K562 (cell line): ENCODE measurements at regions not wholly inside any gene's neighbourhood (a gene's known extent, or its start where the extent isn't known, plus 50 kb on each side); places are given as distances from the start of the nearest gene placed in this dataset.

Source experiments
- ATAC-seq: fragments of 200-7000 bp; cut with Tn5 transposase; 3 replicates; pipeline ENCODE4 v1.9.1; 2020; ENCODE audit warnings: moderate library complexity
- BruUV-seq: library from RNA; stranded (reverse); fragments of 400-500 nt; replicated peaks from 2 replicates; lab custom pipeline; 2021; lab: Mats Ljungman, UMichigan
- CTCF ChIA-PET: fragments of 300-600 bp; formaldehyde crosslinking; extraction: SDS; loops from one replicate; lab custom pipeline; 2021; ENCODE audit warnings: low intra/inter-chr PET ratio; lab: Yijun Ruan, JAX
- POLR2A ChIA-PET: fragments of 300-600, 350-650 bp; sonication (Branson Sonifier 250); formaldehyde crosslinking; extraction: SDS; loops from one replicate; lab custom pipeline; 2021; ENCODE audit warnings: antibody characterized with exemption, inconsistent platforms; lab: Yijun Ruan, JAX
- DNase-seq, 4 experiments: peaks; one replicate each; pipeline versions ENCODE4 v3.0.0 to v3.0.0-alpha.2; 2011 to 2018; ENCODE audit warnings: low spot score in 3 of 4, mixed read lengths in 3 of 4; ENCODE audit errors: extremely low read depth in 1 of 4
- FAIRE-seq: peaks from 2 replicates; lab custom pipeline; 2011; peaks lifted over from hg19 to GRCh38; lab: Jason Lieb, UNC
- H2AFZ ChIP-seq: 2 replicates; pipeline ENCODE4 v1.6.0; 2011; ENCODE audit warnings: low read depth, low read length, control low read depth, inconsistent platforms
- H3K27ac ChIP-seq: fragments of 200-600 bp; 3 replicates; pipeline ENCODE4 v1.8.0; 2011; ENCODE audit warnings: low read depth, mild to moderate bottlenecking, control low read depth, inconsistent platforms, low read length, moderate library complexity, mixed read lengths; ENCODE audit errors: extremely low read depth
- H3K27me3 ChIP-seq, 2 experiments: fragments of 300-600 bp in 1 of 2; 2 replicates in 1 of 2; 3 replicates in 1 of 2; pipeline versions ENCODE4 v1.6.0 to v1.8.0; 2011; ENCODE audit warnings: inconsistent platforms in 2 of 2, low read length in 2 of 2, mild to moderate bottlenecking in 1 of 2, mixed read lengths in 1 of 2, moderate library complexity in 1 of 2; ENCODE audit not compliant: control insufficient read depth in 2 of 2, insufficient read depth in 2 of 2
- H3K36me3 ChIP-seq: fragments of 300-600 bp; 3 replicates; pipeline ENCODE4 v1.8.0; 2011; ENCODE audit warnings: mild to moderate bottlenecking, low read length, inconsistent platforms; ENCODE audit not compliant: control insufficient read depth, insufficient read depth
- H3K4me1 ChIP-seq, 2 experiments: fragments of 200-600 bp in 1 of 2; replicated peaks in 1 of 2; 2 replicates in 1 of 2; 3 replicates in 1 of 2; pipeline versions ENCODE4 v1.5.1 to v1.8.0; 2011; ENCODE audit warnings: inconsistent platforms in 2 of 2, low read length in 2 of 2, mild to moderate bottlenecking in 1 of 2, mixed read lengths in 1 of 2, moderate library complexity in 1 of 2; ENCODE audit not compliant: control insufficient read depth in 2 of 2, insufficient read depth in 2 of 2
- H3K4me2 ChIP-seq: 2 replicates; pipeline ENCODE4 v1.6.1; 2011; ENCODE audit warnings: low read length, control low read depth, inconsistent platforms, mixed read lengths; ENCODE audit not compliant: insufficient read depth
- H3K4me3 ChIP-seq: fragments of 200-600 bp; sonication (generic), shearing (Covaris generic); 2 replicates; pipeline ENCODE4 v1.5.1; 2016; ENCODE audit warnings: control low read depth, inconsistent platforms
- H3K79me2 ChIP-seq: fragments of 200-600 bp; 3 replicates; pipeline ENCODE4 v1.8.0; 2011; ENCODE audit warnings: low read length, inconsistent platforms; ENCODE audit not compliant: control insufficient read depth, insufficient read depth
- H3K9ac ChIP-seq, 2 experiments: 2 replicates each; pipeline versions ENCODE4 v1.6.0 to v1.6.1; 2011; ENCODE audit warnings: low read depth in 2 of 2, low read length in 2 of 2, control low read depth in 1 of 2, inconsistent platforms in 1 of 2, mild to moderate bottlenecking in 1 of 2, mixed read lengths in 1 of 2; ENCODE audit not compliant: insufficient read depth in 1 of 2
- H3K9me1 ChIP-seq: one replicate; pipeline ENCODE4 v1.6.0; 2011; ENCODE audit warnings: inconsistent platforms, mild to moderate bottlenecking, low read length, moderate library complexity; ENCODE audit not compliant: control insufficient read depth, insufficient read depth
- H3K9me3 ChIP-seq: replicated peaks from 2 replicates; pipeline ENCODE4 v1.5.1; 2011; ENCODE audit warnings: low read depth, low read length, inconsistent platforms; ENCODE audit not compliant: control insufficient read depth, insufficient read depth
- H4K20me1 ChIP-seq: replicated peaks from 2 replicates; pipeline ENCODE4 v1.6.1; 2011; ENCODE audit warnings: low read length, inconsistent platforms, mixed read lengths; ENCODE audit not compliant: control insufficient read depth, insufficient read depth
- NR2C1 ChIP-seq, 2 experiments: fragments of 450-650 bp; IDR thresholded peaks; 2 replicates each; pipeline ENCODE4 v1.6.1; 2017; ENCODE audit warnings: mild to moderate bottlenecking in 2 of 2, antibody characterized with exemption in 1 of 2, inconsistent platforms in 1 of 2, missing compliant biosample characterization in 1 of 2, missing genetic modification characterization in 1 of 2
- RBBP5 ChIP-seq: fragments of 200-600 bp; sonication (generic); IDR thresholded peaks from 2 replicates; pipeline ENCODE4 v1.6.1; 2012; ENCODE audit warnings: borderline replicate concordance, mild to moderate bottlenecking, low read length, control low read depth, inconsistent platforms; ENCODE audit not compliant: insufficient read depth, poor library complexity, severe bottlenecking
- RBM14 ChIP-seq: fragments of 200-400 bp; formaldehyde crosslinking; IDR thresholded peaks from 2 replicates; pipeline ENCODE4 v1.6.1; 2018; ENCODE audit warnings: low read depth, mild to moderate bottlenecking, low read length, moderate library complexity, borderline replicate concordance; ENCODE audit not compliant: insufficient read depth
- SMAD4 ChIP-seq: fragments of 250-450 bp; sonication (Bioruptor Pico); conservative IDR thresholded peaks from 2 replicates; pipeline ENCODE4 v1.8.0; 2021; ENCODE audit warnings: inconsistent platforms, mild to moderate bottlenecking, moderate library complexity
- ZNF184 ChIP-seq: sonication (generic); formaldehyde crosslinking; IDR thresholded peaks from 2 replicates; pipeline ENCODE4 v1.5.0; 2020; ENCODE audit warnings: missing genetic modification reagents
- WGBS: fragments of 100-300 bp; shearing (Covaris generic); methylation state at CpG from one replicate; pipeline ENCODE4 v1.1.6; 2016; ENCODE audit warnings: low coverage, mixed read lengths; ENCODE audit not compliant: insufficient coverage; ENCODE audit errors: missing lambda C conversion rate; 5-methylcytosine and 5-hydroxymethylcytosine counted together
- in situ Hi-C: fragments of 300-500 bp; cut with MboI; formaldehyde crosslinking; loops from 4 replicates; pipeline ENCODE4 v1.15.0; 2018; ENCODE audit warnings: inconsistent platforms, mixed read lengths
- intact Hi-C: fragments of 100-400 bp; cut with micrococcal nuclease; formaldehyde crosslinking; loops from 2 replicates; pipeline ENCODE4 v1.14.2; 2022
- TF ChIP-seq, protein P1 (sequence below): fragments of 250-450 bp; sonication (Bioruptor Pico); IDR thresholded peaks from 2 replicates; pipeline ENCODE4 v1.5.0; 2021; ENCODE audit warnings: mild to moderate bottlenecking, borderline replicate concordance
- TF ChIP-seq, protein P2 (sequence below): fragments of 450-650 bp; formaldehyde crosslinking; IDR thresholded peaks from 2 replicates; pipeline ENCODE4 v1.4.0; 2020; ENCODE audit warnings: mild to moderate bottlenecking, moderate library complexity

DNA sequence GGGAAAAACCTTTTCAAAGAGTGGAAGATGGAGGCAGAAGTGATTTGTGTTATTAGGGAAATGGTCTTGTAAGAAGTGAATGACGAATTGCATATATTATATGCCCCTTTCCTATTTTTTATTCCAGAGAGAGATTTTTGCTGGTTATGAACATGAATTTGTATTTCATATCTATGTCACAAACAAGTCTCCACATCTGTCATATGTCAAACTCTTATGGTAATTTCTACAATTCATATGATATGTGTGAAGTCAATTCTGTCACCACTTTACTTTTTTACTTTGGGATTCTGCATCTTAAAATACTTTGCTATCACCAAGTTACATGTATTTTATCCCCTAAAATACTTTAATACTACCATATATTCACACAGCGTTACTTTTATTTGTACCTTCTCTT is 594.2 kb upstream of the ARPP21 start:
- WGBS = 3% methylated on average over 2 of the region's 2 CpGs
- no peak for DNase-seq
- ChIA-PET POLR2A (no interaction called here), CTCF (no interaction called here)
- in situ Hi-C loops (no loop called here), intact Hi-C loops (no loop called here)
- Histone ChIP-seq H3K9ac (no peak overlapping the region), H3K4me1 (no peaks in the 10 kb centered on the region), H3K4me2 (no peak overlapping the region), H3K9me3 (no peaks in the 10 kb centered on the region; the same call in none of the 2 replicates), H3K79me2 (no peaks in the 10 kb centered on the region), H2AFZ (no peak overlapping the region), H3K4me3 (no peak overlapping the region), H3K36me3 (no peaks in the 10 kb centered on the region), H4K20me1 (no peaks in the 10 kb centered on the region), H3K27ac (no peak overlapping the region), H3K27me3 (no peaks in the 10 kb centered on the region), H3K9me1 (no peaks in the 10 kb centered on the region)
- BruUV-seq = no TSS peak
- no peak for ATAC-seq
- no peak for FAIRE-seq
- TF ChIP-seq RBBP5 = no peak
- no peak for TF ChIP-seq RBM14

DNA sequence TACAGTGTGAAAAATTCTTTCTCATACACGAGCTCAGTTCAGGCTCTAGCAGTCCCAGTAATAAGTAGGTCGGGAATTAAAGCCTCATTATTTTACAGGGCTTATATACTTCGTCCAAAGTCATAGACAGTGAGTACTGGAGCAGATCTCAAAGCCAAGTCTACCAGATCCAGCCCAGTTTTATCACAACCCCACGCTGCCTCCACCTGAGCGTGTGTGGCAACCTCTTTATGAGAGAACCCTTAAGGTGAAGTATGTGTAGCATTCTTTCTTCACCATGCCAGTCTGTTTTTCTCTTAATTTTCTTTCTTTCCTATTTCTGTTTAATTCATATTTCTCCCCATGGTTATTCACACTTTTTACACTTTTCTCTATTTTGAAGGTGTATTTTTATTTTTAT is 574.6 kb upstream of the ARPP21 start:
- Histone ChIP-seq H3K9me3 (no peaks in the 10 kb centered on the region), H3K9ac (no peak overlapping the region), H2AFZ (no peak overlapping the region), H3K4me2 (no peak overlapping the region), H3K4me3 (no peak overlapping the region), H3K36me3 (no peaks in the 10 kb centered on the region), H3K4me1 (no peaks in the 10 kb centered on the region), H3K9me1 (no peaks in the 10 kb centered on the region), H3K79me2 (no peaks in the 10 kb centered on the region), H4K20me1 (no peaks in the 10 kb centered on the region), H3K27ac (no peak overlapping the region), H3K27me3 (no peaks in the 10 kb centered on the region)
- in situ Hi-C loops = no loop called here
- WGBS = 2% methylated on average over 5 of the region's 5 CpGs
- ChIA-PET POLR2A (no interaction called here), CTCF (interaction anchor here (0.8 kb wide), 1 partner anchor 9 kb away, joined by 3 read pairs; no protein-coding TSS in a partner anchor)
- DNase-seq (no peak), FAIRE-seq (no peak), ATAC-seq (no peak)
- intact Hi-C loops = no loop called here
- BruUV-seq = no TSS peak
- TF ChIP-seq ZNF184 (CRISPR knock-in tag) = no peak
- TF ChIP-seq, protein P1, sequence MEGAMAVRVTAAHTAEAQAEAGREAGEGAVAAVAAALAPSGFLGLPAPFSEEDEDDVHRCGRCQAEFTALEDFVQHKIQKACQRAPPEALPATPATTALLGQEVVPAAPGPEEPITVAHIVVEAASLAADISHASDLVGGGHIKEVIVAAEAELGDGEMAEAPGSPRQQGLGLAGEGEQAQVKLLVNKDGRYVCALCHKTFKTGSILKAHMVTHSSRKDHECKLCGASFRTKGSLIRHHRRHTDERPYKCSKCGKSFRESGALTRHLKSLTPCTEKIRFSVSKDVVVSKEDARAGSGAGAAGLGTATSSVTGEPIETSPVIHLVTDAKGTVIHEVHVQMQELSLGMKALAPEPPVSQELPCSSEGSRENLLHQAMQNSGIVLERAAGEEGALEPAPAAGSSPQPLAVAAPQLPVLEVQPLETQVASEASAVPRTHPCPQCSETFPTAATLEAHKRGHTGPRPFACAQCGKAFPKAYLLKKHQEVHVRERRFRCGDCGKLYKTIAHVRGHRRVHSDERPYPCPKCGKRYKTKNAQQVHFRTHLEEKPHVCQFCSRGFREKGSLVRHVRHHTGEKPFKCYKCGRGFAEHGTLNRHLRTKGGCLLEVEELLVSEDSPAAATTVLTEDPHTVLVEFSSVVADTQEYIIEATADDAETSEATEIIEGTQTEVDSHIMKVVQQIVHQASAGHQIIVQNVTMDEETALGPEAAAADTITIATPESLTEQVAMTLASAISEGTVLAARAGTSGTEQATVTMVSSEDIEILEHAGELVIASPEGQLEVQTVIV (CRISPR knock-in tag) = no peak
- TF ChIP-seq, protein P2, sequence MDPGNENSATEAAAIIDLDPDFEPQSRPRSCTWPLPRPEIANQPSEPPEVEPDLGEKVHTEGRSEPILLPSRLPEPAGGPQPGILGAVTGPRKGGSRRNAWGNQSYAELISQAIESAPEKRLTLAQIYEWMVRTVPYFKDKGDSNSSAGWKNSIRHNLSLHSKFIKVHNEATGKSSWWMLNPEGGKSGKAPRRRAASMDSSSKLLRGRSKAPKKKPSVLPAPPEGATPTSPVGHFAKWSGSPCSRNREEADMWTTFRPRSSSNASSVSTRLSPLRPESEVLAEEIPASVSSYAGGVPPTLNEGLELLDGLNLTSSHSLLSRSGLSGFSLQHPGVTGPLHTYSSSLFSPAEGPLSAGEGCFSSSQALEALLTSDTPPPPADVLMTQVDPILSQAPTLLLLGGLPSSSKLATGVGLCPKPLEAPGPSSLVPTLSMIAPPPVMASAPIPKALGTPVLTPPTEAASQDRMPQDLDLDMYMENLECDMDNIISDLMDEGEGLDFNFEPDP (CRISPR knock-in tag) = no peak
- no peak for TF ChIP-seq NR2C1 (IDR thresholded peaks at IDR 0.05)
- TF ChIP-seq NR2C1 (tag; IDR thresholded peaks at IDR 0.05) = no peak
- no peak for TF ChIP-seq SMAD4 (CRISPR knock-in tag)
